BE2C (cell line): ENCODE measurements at regions not wholly inside any gene's neighbourhood (a gene's known extent, or its start where the extent isn't known, plus 50 kb on each side); places are given as distances from the start of the nearest gene placed in this dataset.

ENCODE experiments used
- DNase-seq: peaks from one replicate; pipeline ENCODE4 v3.0.0-alpha.2; 2020
- H3K27me3 ChIP-seq: fragments of 250-450 bp; sonication (Bioruptor Pico); 2 replicates; pipeline ENCODE4 v1.5.1; 2020; ENCODE audit warnings: mild to moderate bottlenecking
- H3K36me3 ChIP-seq: fragments of 250-450 bp; sonication (Bioruptor Pico); 2 replicates; pipeline ENCODE4 v1.5.1; 2020; ENCODE audit warnings: mild to moderate bottlenecking
- H3K4me1 ChIP-seq: fragments of 250-450 bp; sonication (Bioruptor Pico); 2 replicates; pipeline ENCODE4 v1.5.1; 2020
- H3K4me3 ChIP-seq: 2 replicates; pipeline ENCODE4 v1.5.1; 2011; ENCODE audit warnings: low read depth, low read length
- H3K9me3 ChIP-seq: fragments of 250-450 bp; sonication (Bioruptor Pico); 2 replicates; pipeline ENCODE4 v1.5.1; 2020
- TF ChIP-seq, protein P1 (sequence below): IDR thresholded peaks from 2 replicates; pipeline ENCODE4 v1.5.1; 2012; ENCODE audit warnings: mild to moderate bottlenecking, low read depth, low read length

DNA sequence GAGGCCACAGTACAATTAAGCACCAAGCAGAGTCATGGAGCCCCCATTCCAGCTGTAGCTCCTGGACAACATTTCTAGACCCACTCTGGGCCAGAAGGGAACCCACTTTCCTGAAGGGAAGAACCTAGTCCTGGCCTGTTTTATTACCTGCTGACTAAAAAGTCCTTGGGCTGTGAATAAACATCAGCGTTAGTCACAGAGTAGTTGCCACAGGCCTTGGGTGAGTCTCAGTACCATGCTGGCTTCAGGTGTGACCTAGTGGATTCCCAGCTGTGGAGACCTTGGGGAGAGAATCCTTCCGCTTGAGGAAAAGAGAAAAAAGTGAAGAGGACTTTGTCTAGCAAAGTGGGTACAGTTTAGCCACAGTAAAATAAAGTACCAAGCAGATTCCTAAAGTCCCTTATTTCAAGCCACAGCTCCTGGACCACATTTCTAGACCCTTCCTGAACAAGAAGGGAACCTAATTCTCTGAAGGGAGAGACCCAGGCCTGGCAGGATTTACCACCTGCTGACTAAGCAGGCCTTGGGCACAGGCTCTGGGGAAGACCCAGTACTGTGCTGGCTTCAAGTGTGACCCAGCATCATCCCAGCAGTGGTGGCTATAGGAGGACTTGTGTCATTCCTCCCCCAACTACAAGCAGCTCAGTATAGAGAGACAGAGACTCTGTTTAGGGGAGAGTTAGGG is 118.3 kb upstream of the KCNH8 start:
- Histone ChIP-seq H3K36me3 (no peaks in the 10 kb centered on the region), H3K4me3 (no peak overlapping the region), H3K9me3 (no peaks in the 10 kb centered on the region), H3K27me3 (no peaks in the 10 kb centered on the region), H3K4me1 (no peaks in the 10 kb centered on the region)
- TF ChIP-seq, protein P1, sequence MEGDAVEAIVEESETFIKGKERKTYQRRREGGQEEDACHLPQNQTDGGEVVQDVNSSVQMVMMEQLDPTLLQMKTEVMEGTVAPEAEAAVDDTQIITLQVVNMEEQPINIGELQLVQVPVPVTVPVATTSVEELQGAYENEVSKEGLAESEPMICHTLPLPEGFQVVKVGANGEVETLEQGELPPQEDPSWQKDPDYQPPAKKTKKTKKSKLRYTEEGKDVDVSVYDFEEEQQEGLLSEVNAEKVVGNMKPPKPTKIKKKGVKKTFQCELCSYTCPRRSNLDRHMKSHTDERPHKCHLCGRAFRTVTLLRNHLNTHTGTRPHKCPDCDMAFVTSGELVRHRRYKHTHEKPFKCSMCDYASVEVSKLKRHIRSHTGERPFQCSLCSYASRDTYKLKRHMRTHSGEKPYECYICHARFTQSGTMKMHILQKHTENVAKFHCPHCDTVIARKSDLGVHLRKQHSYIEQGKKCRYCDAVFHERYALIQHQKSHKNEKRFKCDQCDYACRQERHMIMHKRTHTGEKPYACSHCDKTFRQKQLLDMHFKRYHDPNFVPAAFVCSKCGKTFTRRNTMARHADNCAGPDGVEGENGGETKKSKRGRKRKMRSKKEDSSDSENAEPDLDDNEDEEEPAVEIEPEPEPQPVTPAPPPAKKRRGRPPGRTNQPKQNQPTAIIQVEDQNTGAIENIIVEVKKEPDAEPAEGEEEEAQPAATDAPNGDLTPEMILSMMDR: no peak
- no peak for DNase-seq

DNA sequence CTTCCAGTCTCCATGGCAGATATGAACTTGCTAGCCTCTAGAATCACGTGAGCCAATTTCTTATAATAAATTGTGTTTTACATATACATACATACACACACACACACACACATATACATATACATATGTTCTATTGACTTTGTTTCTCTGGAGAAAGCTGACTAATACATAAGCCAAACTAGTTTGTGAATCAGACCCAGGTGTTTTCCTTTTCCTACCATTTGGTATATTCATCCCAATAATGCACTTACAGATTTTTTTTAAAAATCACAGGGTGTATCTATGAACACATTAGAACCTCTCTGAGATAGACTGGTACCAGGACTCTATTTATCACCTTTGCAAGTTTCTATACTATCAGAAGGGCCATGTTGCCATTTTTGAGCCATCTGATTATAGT is 122.9 kb upstream of the KCNH8 start:
- DNase-seq: no peak
- no peaks in the 10 kb centered on the region for H3K27me3 ChIP-seq
- TF ChIP-seq, protein P1: no peak
- no peaks in the 10 kb centered on the region for H3K4me1 ChIP-seq
- H3K9me3 ChIP-seq: no peaks in the 10 kb centered on the region
- no peaks in the 10 kb centered on the region for H3K36me3 ChIP-seq
- H3K4me3 ChIP-seq: no peak overlapping the region

DNA sequence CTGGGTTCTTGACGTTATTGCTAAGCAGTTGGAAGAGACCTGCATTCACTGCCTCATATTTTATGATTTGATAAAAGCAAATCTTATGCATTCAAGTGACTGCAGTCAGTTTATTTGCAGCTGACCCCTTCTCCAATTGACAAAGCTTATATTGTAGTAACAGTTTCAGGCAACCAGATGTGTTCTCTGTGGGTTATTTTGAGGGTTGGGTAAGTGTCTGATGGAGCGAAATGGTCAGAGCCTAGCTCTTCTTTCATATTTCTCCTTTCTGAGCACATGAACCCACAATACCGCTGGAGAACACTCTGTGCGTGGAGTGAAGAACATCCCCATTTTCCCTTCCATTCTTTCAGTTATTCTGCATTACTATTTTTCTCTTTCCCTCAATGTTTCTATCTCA is 125.8 kb upstream of the KCNH8 start:
- no peaks in the 10 kb centered on the region for H3K27me3 ChIP-seq
- H3K4me3 ChIP-seq: no peak overlapping the region
- DNase-seq: no peak
- H3K9me3 ChIP-seq: no peaks in the 10 kb centered on the region
- no peaks in the 10 kb centered on the region for H3K36me3 ChIP-seq
- TF ChIP-seq, protein P1: no peak
- no peaks in the 10 kb centered on the region for H3K4me1 ChIP-seq

DNA sequence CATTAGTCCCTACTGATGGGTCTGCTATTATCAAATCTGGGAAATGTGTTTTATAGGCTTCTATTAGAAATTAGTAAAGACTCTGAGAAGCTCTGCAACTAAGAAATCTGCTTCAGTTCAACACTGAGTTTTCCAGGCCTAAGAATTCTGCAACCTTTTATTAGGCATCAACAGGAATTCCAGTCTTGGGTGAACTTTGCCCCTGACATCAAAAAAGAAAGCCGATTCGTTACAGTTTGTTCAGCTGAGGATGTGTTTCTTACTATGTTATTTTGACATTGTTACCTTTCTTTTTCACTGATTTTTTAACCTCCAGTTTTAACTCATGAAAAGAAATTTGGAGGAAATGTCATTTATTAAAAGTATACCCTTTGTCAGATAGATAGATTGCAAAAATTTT is 131.5 kb upstream of the KCNH8 start:
- H3K9me3 ChIP-seq: no peaks in the 10 kb centered on the region
- no peaks in the 10 kb centered on the region for H3K27me3 ChIP-seq
- no peak overlapping the region for H3K4me3 ChIP-seq
- TF ChIP-seq, protein P1: no peak
- H3K4me1 ChIP-seq: no peaks in the 10 kb centered on the region
- no peak for DNase-seq
- no peaks in the 10 kb centered on the region for H3K36me3 ChIP-seq

DNA sequence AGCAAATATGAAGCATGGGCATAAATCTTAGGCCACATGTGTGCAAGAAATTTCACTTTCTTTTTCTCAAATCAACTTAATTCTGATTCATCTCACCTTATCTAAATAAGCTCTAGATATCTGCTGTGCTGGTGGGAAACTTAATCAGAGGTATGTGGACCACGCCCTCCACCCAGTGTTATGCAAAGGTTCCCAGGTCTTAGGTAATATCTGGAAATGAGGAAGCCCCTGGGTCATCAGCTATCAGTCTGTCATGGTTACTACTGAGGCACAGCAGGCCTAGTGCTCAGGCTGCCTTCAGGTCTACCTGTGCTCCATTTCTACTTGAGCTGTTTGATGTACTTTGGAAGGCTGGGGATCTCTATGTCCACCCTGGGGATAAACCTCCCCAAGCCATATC is 134.4 kb upstream of the KCNH8 start:
- H3K27me3 ChIP-seq: no peaks in the 10 kb centered on the region
- DNase-seq: no peak
- H3K4me3 ChIP-seq: no peak overlapping the region
- TF ChIP-seq, protein P1: no peak
- no peaks in the 10 kb centered on the region for H3K36me3 ChIP-seq
- no peaks in the 10 kb centered on the region for H3K9me3 ChIP-seq
- H3K4me1 ChIP-seq: no peaks in the 10 kb centered on the region

DNA sequence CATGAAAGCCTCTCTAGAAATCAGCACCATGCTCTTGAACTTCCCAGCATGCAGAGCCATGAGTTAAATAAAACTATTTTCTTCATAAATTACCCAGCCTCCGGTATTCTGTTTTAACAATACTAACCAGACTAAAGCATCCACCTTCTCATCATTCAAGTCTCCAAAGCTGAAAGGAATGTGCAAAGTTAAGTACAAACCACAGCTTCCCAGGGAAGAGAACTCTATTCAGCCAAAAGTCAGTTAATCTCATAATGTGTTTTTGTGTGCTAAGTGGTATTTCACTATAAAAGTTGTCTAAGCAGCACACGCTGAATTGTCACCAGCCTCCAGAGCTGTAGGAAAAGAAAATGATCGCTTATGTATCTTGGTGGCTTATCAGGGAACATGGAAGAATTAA is 135.5 kb upstream of the KCNH8 start:
- H3K9me3 ChIP-seq: no peaks in the 10 kb centered on the region
- no peak for DNase-seq
- H3K4me3 ChIP-seq: no peak overlapping the region
- no peaks in the 10 kb centered on the region for H3K27me3 ChIP-seq
- no peaks in the 10 kb centered on the region for H3K36me3 ChIP-seq
- TF ChIP-seq, protein P1: no peak
- no peaks in the 10 kb centered on the region for H3K4me1 ChIP-seq
